GM23338 (cell line): ENCODE measurements at regions not wholly inside any gene's neighbourhood (a gene's known extent, or its start where the extent isn't known, plus 50 kb on each side); places are given as distances from the start of the nearest gene placed in this dataset.

Experiments used
- ATAC-seq: fragments of 200-7000 bp; cut with Tn5 transposase; 3 replicates; pipeline ENCODE4 v1.9.1; 2020
- DNase-seq: peaks from one replicate; pipeline ENCODE4 v3.0.0-alpha.2; 2015; ENCODE audit warnings: low spot score
- H2AFZ ChIP-seq: fragments of 200-600 bp; sonication (generic); 2 replicates; pipeline ENCODE4 v1.8.0; 2016; ENCODE audit warnings: antibody characterized with exemption, mild to moderate bottlenecking, moderate library complexity
- H3F3A ChIP-seq: fragments of 200-600 bp; sonication (generic); replicated peaks from 2 replicates; pipeline ENCODE4 v1.8.0; 2017; ENCODE audit warnings: antibody characterized with exemption, mixed run types, low read depth
- H3K27ac ChIP-seq: fragments of 200-600 bp; sonication (generic); 2 replicates; pipeline ENCODE4 v1.6.1; 2016; ENCODE audit warnings: low read depth
- H3K27me3 ChIP-seq: fragments of 200-600 bp; sonication (generic); 2 replicates; pipeline ENCODE4 v1.8.0; 2016; ENCODE audit warnings: mild to moderate bottlenecking, mixed run types, moderate library complexity; ENCODE audit not compliant: insufficient read depth
- H3K36me3 ChIP-seq: fragments of 200-600 bp; sonication (generic); 2 replicates; pipeline ENCODE4 v1.8.0; 2016; ENCODE audit warnings: mild to moderate bottlenecking; ENCODE audit not compliant: insufficient read depth
- H3K4me1 ChIP-seq: fragments of 200-600 bp; sonication (generic); 2 replicates; pipeline ENCODE4 v1.8.0; 2016; ENCODE audit warnings: mild to moderate bottlenecking, moderate library complexity; ENCODE audit not compliant: insufficient read depth
- H3K4me2 ChIP-seq: fragments of 200-600 bp; sonication (generic); 2 replicates; pipeline ENCODE4 v1.7.1; 2017; ENCODE audit warnings: mixed run types
- H3K4me3 ChIP-seq: fragments of 200-600 bp; sonication (generic); 2 replicates; pipeline ENCODE4 v1.6.1; 2016; ENCODE audit warnings: mixed run types
- H3K79me2 ChIP-seq: fragments of 200-600 bp; sonication (generic); replicated peaks from 2 replicates; pipeline ENCODE4 v1.8.0; 2017; ENCODE audit warnings: mild to moderate bottlenecking; ENCODE audit not compliant: insufficient read depth
- H3K9me2 ChIP-seq: fragments of 200-600 bp; sonication (generic); 2 replicates; pipeline ENCODE4 v1.8.0; 2017; ENCODE audit not compliant: insufficient read depth
- H4K20me1 ChIP-seq: fragments of 200-600 bp; sonication (generic); replicated peaks from 2 replicates; pipeline ENCODE4 v1.8.0; 2017; ENCODE audit warnings: mild to moderate bottlenecking; ENCODE audit not compliant: insufficient read depth
- H3K27ac Mint-ChIP-seq: 2 replicates; pipeline ENCODE4 v1.8.0; 2020; ENCODE audit warnings: inconsistent platforms, mild to moderate bottlenecking, moderate library complexity, mixed read lengths
- H3K27me3 Mint-ChIP-seq: 3 replicates; pipeline ENCODE4 v1.8.0; 2022; ENCODE audit warnings: low read depth, mild to moderate bottlenecking, moderate library complexity, mixed read lengths, inconsistent platforms; ENCODE audit not compliant: insufficient read depth, poor library complexity
- H3K36me3 Mint-ChIP-seq: 3 replicates; pipeline ENCODE4 v1.8.0; 2021; ENCODE audit warnings: low read depth, mild to moderate bottlenecking, inconsistent platforms, moderate library complexity, mixed read lengths
- H3K4me1 Mint-ChIP-seq: 3 replicates; pipeline ENCODE4 v1.8.0; 2020; ENCODE audit warnings: mild to moderate bottlenecking, inconsistent platforms, mixed read lengths
- H3K4me3 Mint-ChIP-seq: 3 replicates; pipeline ENCODE4 v1.8.0; 2021; ENCODE audit warnings: moderate library complexity, mild to moderate bottlenecking, inconsistent platforms, mixed read lengths
- H3K9me3 Mint-ChIP-seq: 3 replicates; pipeline ENCODE4 v1.8.0; 2020; ENCODE audit warnings: moderate library complexity, mild to moderate bottlenecking, inconsistent platforms, mixed read lengths
- CTCF ChIP-seq, 2 experiments: fragments of 200-600 bp in 1 of 2; sonication (generic) in 1 of 2; conservative IDR thresholded peaks; 2 replicates each; pipeline versions ENCODE4 v1.5.1 to v1.6.1; 2016 to 2017; ENCODE audit warnings: antibody characterized with exemption in 2 of 2, low read depth in 2 of 2, mild to moderate bottlenecking in 2 of 2, moderate library complexity in 1 of 2
- ETS1 ChIP-seq: IDR thresholded peaks from 2 replicates; pipeline ENCODE4 v1.6.1; 2016; ENCODE audit warnings: antibody characterized with exemption
- EZH2 ChIP-seq: fragments of 200-600 bp; sonication (generic); IDR thresholded peaks from one replicate; pipeline ENCODE4 v1.8.0; 2017; ENCODE audit warnings: antibody characterized with exemption, mild to moderate bottlenecking, low read depth; ENCODE audit not compliant: unreplicated experiment
- JUNB ChIP-seq: IDR thresholded peaks from one replicate; pipeline ENCODE4 v1.6.1; 2016; ENCODE audit warnings: antibody characterized with exemption; ENCODE audit not compliant: unreplicated experiment
- POLR2AphosphoS5 ChIP-seq: IDR thresholded peaks from 2 replicates; pipeline ENCODE4 v1.6.1; 2016; ENCODE audit warnings: antibody characterized with exemption, low read depth
- ZNF114 ChIP-seq: fragments of 250-450 bp; sonication (Bioruptor Pico); IDR thresholded peaks from 2 replicates; pipeline ENCODE4 v1.5.0; 2020; ENCODE audit warnings: mild to moderate bottlenecking, moderate library complexity
- ZNF331 ChIP-seq: fragments of 250-450 bp; sonication (Bioruptor Pico); IDR thresholded peaks from 2 replicates; pipeline ENCODE4 v1.5.0; 2020; ENCODE audit warnings: low read depth, mild to moderate bottlenecking, moderate library complexity
- TF ChIP-seq, protein P1 (sequence below): fragments of 250-450 bp; sonication (Bioruptor Pico); IDR thresholded peaks from 2 replicates; pipeline ENCODE4 v1.5.0; 2020; ENCODE audit warnings: mild to moderate bottlenecking, moderate library complexity

DNA sequence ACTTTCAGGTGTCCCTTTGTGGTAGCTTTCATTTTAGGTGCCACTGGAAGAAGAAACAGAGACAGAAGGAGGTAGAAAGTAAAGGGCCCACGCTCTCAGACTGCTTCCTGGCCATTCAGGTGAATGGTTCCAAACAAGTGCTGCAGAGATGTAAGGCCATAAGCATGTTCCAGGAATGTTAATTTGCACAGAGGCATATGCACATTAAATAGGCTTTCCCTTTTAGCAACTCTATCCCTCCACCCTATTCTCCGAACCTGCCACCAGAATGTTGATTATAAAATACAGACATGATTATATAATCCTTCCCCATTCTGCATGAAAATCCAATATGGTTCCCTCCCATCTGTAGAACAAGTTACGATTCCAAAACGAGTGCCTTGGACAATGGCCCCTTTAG is 297.2 kb downstream of the C6orf118 start:
- Histone ChIP-seq H3K27ac (no peak overlapping the region), H3K9me2 (no peaks in the 10 kb centered on the region), H3F3A (no peaks in the 10 kb centered on the region), H3K79me2 (no peaks in the 10 kb centered on the region), H3K4me1 (no peaks in the 10 kb centered on the region), H3K4me3 (no peak overlapping the region), H3K27me3 (no peaks in the 10 kb centered on the region), H2AFZ (no peak overlapping the region), H3K36me3 (no peaks in the 10 kb centered on the region), H4K20me1 (no peaks in the 10 kb centered on the region), H3K4me2 (no peak overlapping the region)
- no peak overlapping the region for H3K4me3 Mint-ChIP-seq
- TF ChIP-seq ZNF331 (CRISPR knock-in tag) = no peak
- no peak for TF ChIP-seq ETS1
- TF ChIP-seq, protein P1, sequence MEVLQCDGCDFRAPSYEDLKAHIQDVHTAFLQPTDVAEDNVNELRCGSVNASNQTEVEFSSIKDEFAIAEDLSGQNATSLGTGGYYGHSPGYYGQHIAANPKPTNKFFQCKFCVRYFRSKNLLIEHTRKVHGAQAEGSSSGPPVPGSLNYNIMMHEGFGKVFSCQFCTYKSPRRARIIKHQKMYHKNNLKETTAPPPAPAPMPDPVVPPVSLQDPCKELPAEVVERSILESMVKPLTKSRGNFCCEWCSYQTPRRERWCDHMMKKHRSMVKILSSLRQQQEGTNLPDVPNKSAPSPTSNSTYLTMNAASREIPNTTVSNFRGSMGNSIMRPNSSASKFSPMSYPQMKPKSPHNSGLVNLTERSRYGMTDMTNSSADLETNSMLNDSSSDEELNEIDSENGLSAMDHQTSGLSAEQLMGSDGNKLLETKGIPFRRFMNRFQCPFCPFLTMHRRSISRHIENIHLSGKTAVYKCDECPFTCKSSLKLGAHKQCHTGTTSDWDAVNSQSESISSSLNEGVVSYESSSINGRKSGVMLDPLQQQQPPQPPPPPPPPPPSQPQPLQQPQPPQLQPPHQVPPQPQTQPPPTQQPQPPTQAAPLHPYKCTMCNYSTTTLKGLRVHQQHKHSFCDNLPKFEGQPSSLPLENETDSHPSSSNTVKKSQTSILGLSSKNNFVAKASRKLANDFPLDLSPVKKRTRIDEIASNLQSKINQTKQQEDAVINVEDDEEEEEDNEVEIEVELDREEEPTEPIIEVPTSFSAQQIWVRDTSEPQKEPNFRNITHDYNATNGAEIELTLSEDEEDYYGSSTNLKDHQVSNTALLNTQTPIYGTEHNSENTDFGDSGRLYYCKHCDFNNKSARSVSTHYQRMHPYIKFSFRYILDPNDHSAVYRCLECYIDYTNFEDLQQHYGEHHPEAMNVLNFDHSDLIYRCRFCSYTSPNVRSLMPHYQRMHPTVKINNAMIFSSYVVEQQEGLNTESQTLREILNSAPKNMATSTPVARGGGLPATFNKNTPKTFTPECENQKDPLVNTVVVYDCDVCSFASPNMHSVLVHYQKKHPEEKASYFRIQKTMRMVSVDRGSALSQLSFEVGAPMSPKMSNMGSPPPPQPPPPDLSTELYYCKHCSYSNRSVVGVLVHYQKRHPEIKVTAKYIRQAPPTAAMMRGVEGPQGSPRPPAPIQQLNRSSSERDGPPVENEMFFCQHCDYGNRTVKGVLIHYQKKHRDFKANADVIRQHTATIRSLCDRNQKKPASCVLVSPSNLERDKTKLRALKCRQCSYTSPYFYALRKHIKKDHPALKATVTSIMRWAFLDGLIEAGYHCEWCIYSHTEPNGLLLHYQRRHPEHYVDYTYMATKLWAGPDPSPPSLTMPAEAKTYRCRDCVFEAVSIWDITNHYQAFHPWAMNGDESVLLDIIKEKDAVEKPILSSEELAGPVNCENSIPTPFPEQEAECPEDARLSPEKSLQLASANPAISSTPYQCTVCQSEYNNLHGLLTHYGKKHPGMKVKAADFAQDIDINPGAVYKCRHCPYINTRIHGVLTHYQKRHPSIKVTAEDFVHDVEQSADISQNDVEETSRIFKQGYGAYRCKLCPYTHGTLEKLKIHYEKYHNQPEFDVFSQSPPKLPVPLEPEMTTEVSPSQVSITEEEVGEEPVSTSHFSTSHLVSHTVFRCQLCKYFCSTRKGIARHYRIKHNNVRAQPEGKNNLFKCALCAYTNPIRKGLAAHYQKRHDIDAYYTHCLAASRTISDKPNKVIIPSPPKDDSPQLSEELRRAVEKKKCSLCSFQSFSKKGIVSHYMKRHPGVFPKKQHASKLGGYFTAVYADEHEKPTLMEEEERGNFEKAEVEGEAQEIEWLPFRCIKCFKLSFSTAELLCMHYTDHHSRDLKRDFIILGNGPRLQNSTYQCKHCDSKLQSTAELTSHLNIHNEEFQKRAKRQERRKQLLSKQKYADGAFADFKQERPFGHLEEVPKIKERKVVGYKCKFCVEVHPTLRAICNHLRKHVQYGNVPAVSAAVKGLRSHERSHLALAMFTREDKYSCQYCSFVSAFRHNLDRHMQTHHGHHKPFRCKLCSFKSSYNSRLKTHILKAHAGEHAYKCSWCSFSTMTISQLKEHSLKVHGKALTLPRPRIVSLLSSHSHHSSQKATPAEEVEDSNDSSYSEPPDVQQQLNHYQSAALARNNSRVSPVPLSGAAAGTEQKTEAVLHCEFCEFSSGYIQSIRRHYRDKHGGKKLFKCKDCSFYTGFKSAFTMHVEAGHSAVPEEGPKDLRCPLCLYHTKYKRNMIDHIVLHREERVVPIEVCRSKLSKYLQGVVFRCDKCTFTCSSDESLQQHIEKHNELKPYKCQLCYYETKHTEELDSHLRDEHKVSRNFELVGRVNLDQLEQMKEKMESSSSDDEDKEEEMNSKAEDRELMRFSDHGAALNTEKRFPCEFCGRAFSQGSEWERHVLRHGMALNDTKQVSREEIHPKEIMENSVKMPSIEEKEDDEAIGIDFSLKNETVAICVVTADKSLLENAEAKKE = no peak
- no peak for TF ChIP-seq ZNF114 (CRISPR knock-in tag)
- no peak for TF ChIP-seq POLR2AphosphoS5
- no peak for TF ChIP-seq EZH2
- TF ChIP-seq CTCF (conservative IDR thresholded peaks at IDR 0.05; ENCODE audit: low read depth in 2 of 2) = no peak
- no peak for TF ChIP-seq JUNB
- peaks cover 9% of the 10 kb centered on the region for H3K9me3 Mint-ChIP-seq
- no peak for ATAC-seq
- DNase-seq = no peak
- no peaks in the 10 kb centered on the region for H3K27me3 Mint-ChIP-seq
- H3K27ac Mint-ChIP-seq = no peak overlapping the region
- H3K4me1 Mint-ChIP-seq = no peaks in the 10 kb centered on the region
- no peaks in the 10 kb centered on the region; the same call in 2 of the 3 replicates for H3K36me3 Mint-ChIP-seq
